ENCODE measurements at regions not wholly inside any gene's neighbourhood (a gene's known extent, or its start where the extent isn't known, plus 50 kb on each side); places are given as distances from the start of the nearest gene placed in this dataset.

GRCh38 chr5:4833104-4833738, 306.9 kb upstream of the ADAMTS16 start:
- TF ChIP-seq CTCF (conservative IDR thresholded peaks at IDR 0.05; ENCODE audit: low read length) (no peak), EZH2phosphoT487 (IDR thresholded peaks at IDR 0.05; ENCODE audit: borderline replicate concordance, low read depth, low read length) (no peak)

Measured in OCI-LY7 (cell line).